Muscle layer of duodenum (tissue), 2 donors: ENCODE measurements at regions not wholly inside any gene's neighbourhood (a gene's known extent, or its start where the extent isn't known, plus 50 kb on each side); places are given as distances from the start of the nearest gene placed in this dataset.

Experiments
- H3K27ac ChIP-seq: one replicate; pipeline ENCODE4 v1.7.0; 2013; ENCODE audit warnings: mild to moderate bottlenecking, low read length
- H3K27me3 ChIP-seq: one replicate; pipeline ENCODE4 v1.7.0; 2013; ENCODE audit warnings: low read depth, mild to moderate bottlenecking, control low read depth, low read length
- H3K36me3 ChIP-seq, 2 donors: one replicate each; pipeline ENCODE4 v1.7.0; 2013; ENCODE audit warnings: low read length in 2 of 2, control low read depth in 1 of 2, mild to moderate bottlenecking in 1 of 2; ENCODE audit not compliant: insufficient read depth in 2 of 2, control insufficient read depth in 1 of 2
- H3K4me1 ChIP-seq, 2 donors: one replicate each; pipeline ENCODE4 v1.7.0; 2013; ENCODE audit warnings: low read length in 2 of 2, mild to moderate bottlenecking in 2 of 2, control low read depth in 1 of 2, moderate library complexity in 1 of 2; ENCODE audit not compliant: insufficient read depth in 2 of 2, control insufficient read depth in 1 of 2
- H3K4me3 ChIP-seq, 2 donors: one replicate each; pipeline ENCODE4 v1.7.0; 2013; ENCODE audit warnings: low read length in 2 of 2, low read depth in 1 of 2, mild to moderate bottlenecking in 1 of 2
- H3K9me3 ChIP-seq, 2 donors: one replicate each; pipeline ENCODE4 v1.7.0; 2013; ENCODE audit warnings: low read length in 2 of 2, control low read depth in 1 of 2, mild to moderate bottlenecking in 1 of 2; ENCODE audit not compliant: control insufficient read depth in 1 of 2
- donor health status: healthy.

DNA sequence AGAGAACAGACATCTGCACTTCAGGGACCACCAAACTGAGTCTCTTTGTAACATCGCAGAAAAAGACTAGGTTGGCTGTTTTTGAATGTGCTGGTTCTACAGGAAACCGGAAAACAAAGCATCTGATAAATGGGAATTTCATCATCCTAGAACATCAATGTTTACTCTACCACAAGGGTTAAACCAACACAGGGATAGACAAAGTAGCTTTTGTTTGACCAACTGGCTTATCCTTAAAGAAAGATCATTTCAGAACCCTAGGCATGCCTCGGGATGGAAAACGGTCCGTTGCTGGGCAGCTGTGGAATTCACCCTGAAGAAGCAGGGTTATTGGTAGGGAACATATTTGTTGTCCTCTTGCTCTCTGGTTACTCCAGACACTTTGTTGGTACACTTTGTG lies 2355.5 kb upstream of the AGA start:
- no peak overlapping the region for H3K4me3 ChIP-seq
- no peaks in the 10 kb centered on the region for H3K27me3 ChIP-seq
- no peaks in the 10 kb centered on the region for H3K9me3 ChIP-seq
- H3K27ac ChIP-seq: no peak overlapping the region
- no peaks in the 10 kb centered on the region for H3K4me1 ChIP-seq
- no peaks in the 10 kb centered on the region for H3K36me3 ChIP-seq

DNA sequence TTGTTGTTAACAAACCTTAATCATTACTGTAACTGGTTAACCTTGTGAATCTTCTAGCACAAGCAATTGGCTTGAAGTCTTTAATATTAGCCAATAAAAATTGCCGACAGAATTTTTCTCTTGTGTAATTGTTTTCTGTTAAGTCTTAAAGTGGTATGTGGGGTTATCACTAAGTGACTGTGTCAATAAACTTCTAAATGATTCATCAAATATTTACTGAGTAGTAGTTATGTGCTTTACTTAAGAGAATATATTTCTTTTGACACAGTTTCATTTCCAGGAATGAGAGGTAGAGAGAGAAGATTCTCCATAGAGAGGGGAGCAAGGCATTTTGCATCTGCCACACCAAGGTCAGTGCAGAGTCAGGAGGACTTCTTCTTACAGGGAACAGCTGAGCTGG lies 2361.6 kb upstream of the AGA start:
- Histone ChIP-seq H3K27ac (no peak overlapping the region), H3K9me3 (no peaks in the 10 kb centered on the region), H3K27me3 (no peaks in the 10 kb centered on the region), H3K4me1 (no peaks in the 10 kb centered on the region), H3K4me3 (no peak overlapping the region), H3K36me3 (no peaks in the 10 kb centered on the region)

DNA sequence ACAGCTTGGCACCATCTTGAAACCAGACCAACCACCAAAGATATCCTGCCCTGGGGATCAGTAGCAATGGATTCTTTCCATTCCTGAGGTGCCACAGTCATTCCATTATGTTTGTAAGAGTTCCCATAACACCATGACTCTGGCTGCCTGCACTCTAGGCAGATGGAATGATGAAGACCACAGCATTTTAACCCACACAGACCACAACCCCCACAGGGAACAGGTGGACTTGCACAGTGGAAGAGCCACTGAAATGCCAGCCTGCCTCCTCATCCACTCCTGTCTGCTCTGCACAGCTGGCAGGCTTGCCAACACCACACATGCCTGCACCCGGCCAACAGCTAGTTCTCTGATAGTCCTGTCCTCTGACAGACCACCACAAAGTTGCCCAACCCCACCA lies 2362.2 kb upstream of the AGA start:
- Histone ChIP-seq H3K4me3 (no peak overlapping the region), H3K27me3 (no peaks in the 10 kb centered on the region), H3K27ac (no peak overlapping the region), H3K9me3 (no peaks in the 10 kb centered on the region), H3K36me3 (no peaks in the 10 kb centered on the region), H3K4me1 (no peaks in the 10 kb centered on the region)

DNA sequence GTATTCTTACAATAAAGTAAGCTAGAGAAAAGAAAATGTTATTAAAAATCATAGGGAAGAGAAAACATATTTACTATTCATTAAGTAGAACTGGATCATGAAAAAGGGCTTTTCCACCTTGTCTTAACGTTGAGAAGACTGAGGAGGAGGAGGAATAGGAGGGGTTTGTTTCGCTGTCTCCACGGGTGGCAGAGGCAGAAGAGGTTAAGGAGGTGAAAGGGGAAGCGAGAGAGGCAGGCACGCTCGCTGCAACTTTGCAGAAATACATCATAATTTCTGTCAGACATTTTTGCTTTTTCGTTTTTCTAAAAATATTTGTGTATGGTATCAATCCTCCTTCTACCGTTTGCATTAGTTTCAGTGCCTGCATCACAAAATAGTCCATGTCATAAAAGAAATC lies 2375.1 kb upstream of the AGA start:
- Histone ChIP-seq H3K9me3 (no peaks in the 10 kb centered on the region), H3K36me3 (no peaks in the 10 kb centered on the region), H3K27me3 (no peaks in the 10 kb centered on the region), H3K4me3 (no peak overlapping the region), H3K27ac (no peak overlapping the region), H3K4me1 (no peaks in the 10 kb centered on the region)

DNA sequence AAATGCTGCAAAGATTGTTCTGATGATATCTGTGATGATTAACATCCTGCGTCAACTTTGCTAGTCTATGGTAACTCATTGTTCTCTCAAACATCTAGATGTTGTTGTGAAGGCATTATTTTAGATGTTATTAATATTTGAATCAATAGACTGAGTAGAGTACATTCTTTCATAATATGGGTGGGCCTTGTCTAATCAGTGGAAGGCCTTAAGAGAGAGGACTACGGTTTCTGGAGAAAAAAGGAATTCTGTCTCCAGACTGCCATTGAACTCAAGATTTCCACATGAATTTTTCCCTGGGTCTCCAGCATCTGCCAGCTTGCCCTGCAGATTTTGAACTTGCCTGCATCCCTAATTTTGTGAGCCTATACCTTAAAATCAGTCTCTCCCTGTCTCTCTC lies 2381.1 kb upstream of the AGA start:
- no peaks in the 10 kb centered on the region for H3K4me1 ChIP-seq
- H3K36me3 ChIP-seq: no peaks in the 10 kb centered on the region
- no peaks in the 10 kb centered on the region for H3K27me3 ChIP-seq
- H3K4me3 ChIP-seq: no peak overlapping the region
- no peak overlapping the region for H3K27ac ChIP-seq
- no peaks in the 10 kb centered on the region for H3K9me3 ChIP-seq

DNA sequence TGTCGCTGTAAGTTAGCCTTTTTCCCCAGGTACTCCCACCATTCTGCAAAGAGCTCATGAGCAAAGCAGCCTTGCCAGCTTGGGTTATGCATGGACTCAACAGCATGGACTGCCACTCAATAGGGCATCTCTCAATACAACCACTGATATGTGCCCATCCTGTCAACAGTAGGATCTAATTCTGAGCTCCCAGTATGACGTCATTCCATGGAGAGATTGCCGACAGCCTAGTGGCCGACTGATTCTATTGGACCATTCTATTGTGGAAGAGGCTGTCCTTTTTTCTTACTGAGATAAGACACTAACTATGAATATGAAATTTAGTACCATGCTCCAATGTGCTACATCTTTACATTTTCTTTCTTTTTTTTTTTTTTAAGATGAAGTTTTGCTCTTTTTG lies 2389.0 kb upstream of the AGA start:
- no peaks in the 10 kb centered on the region for H3K9me3 ChIP-seq
- no peaks in the 10 kb centered on the region for H3K36me3 ChIP-seq

DNA sequence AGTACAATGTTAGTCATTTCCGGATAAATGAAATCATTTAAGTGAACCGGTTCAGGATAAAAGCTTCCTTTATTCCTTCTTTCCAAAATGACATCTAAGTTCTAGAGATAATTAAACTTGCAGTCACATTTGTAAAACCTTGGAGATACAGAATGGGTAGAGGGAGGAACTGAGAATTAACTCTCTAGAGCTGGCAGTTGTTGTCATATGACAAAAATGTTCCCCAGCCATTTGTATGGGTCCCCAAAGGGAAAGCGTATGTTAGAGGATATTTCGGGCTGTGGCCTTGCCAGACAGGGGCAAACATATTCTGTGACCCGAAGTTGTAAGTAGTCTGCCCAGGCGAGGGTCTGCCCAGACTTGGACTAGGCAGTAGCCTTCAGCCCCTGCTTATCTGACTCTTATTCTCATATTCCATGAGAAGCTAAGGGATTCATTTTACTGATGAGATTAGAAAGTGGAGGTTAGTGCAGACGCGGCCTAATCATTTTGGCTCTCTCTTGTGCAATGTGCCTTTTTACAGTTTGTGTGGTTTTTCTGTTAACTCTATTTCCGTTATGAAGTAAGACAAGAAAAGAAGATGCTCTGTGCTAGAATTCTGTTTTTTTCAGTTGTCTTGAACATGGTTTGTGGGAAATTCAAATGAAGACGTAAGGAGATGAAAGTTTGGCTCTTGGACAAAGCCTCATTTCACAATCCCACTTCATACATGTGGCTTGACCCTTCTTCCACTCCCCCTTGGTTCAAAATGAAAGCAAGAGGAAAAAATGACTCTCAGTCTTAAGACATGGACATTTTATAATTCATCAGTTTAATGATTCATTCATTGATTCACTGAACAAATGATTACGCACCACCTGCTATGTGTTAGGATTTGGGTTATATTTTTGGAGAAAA lies 2394.2 kb upstream of the AGA start:
- H3K36me3 ChIP-seq: no peaks in the 10 kb centered on the region
- H3K27ac ChIP-seq: no peak overlapping the region
- H3K27me3 ChIP-seq: no peaks in the 10 kb centered on the region
- H3K4me1 ChIP-seq: no peaks in the 10 kb centered on the region
- H3K4me3 ChIP-seq: no peak overlapping the region
- no peaks in the 10 kb centered on the region for H3K9me3 ChIP-seq

More for the DNA sequence above, 2389.0 kb upstream of the AGA start:
- H3K27ac ChIP-seq: no peak overlapping the region
- H3K27me3 ChIP-seq: no peaks in the 10 kb centered on the region
- no peaks in the 10 kb centered on the region for H3K4me1 ChIP-seq
- no peak overlapping the region for H3K4me3 ChIP-seq

DNA sequence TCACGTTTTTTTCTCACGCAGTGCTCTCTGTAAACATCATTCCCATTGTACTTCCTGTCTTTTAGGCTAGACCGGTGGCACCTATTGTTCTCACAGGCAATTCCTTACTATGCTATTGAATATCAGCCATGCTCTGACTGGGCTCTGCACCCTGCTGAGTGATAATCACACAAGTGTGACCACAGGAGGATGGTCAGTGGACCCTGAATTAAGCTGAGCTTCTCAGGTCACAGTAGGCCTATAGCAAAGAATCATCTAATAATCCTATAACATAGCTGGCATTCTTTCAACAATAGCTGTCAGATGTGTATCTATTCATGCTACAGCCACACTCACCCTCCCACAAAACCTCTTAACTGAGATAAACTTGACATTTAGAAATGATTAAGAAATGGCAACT lies 2399.8 kb upstream of the TENM3 start:
- Histone ChIP-seq H3K27ac (no peak overlapping the region), H3K4me1 (no peaks in the 10 kb centered on the region), H3K9me3 (no peaks in the 10 kb centered on the region), H3K4me3 (no peak overlapping the region), H3K36me3 (no peaks in the 10 kb centered on the region), H3K27me3 (no peaks in the 10 kb centered on the region)

DNA sequence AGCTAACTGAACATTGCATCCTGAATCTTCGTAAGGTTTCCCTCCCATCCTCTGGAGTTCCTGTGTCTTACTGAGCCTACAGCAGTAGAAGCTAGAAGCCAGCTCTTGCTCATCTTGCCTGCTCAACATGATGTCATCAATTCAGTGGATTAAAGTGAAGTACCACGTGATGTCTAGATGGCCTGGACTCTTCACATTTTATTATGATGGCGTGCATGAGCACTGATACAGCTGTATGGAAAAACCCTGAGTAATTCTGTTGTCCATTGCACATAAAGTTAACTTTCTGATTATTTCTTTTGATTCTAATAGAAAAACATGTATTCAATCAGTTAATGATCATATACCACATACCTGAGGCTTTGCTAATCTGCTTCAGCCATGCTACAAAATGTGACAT lies 2387.7 kb upstream of the TENM3 start:
- Histone ChIP-seq H3K9me3 (no peaks in the 10 kb centered on the region), H3K4me3 (no peak overlapping the region), H3K36me3 (no peaks in the 10 kb centered on the region), H3K27me3 (no peaks in the 10 kb centered on the region), H3K27ac (no peak overlapping the region), H3K4me1 (no peaks in the 10 kb centered on the region)

DNA sequence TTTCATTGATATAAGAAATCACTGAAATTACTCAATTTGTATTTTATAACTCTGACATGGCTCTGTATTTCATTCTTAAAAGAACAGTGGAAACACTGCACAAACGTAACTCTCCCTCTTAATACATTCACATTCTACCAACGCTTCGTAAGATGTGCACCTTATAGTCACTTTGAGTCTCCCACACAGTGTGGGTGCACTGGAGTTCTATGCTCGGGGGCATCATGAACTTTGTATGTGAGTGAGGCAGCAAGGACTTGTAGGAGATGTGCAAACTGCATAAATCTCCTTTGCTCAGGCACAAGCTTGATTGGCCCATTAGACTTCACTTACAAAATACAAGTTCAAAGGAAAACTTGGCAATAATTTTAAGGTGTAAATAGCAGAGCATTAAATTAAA lies 2385.0 kb upstream of the TENM3 start:
- Histone ChIP-seq H3K27ac (no peak overlapping the region), H3K27me3 (no peaks in the 10 kb centered on the region), H3K9me3 (no peaks in the 10 kb centered on the region), H3K36me3 (no peaks in the 10 kb centered on the region), H3K4me1 (no peaks in the 10 kb centered on the region), H3K4me3 (no peak overlapping the region)

DNA sequence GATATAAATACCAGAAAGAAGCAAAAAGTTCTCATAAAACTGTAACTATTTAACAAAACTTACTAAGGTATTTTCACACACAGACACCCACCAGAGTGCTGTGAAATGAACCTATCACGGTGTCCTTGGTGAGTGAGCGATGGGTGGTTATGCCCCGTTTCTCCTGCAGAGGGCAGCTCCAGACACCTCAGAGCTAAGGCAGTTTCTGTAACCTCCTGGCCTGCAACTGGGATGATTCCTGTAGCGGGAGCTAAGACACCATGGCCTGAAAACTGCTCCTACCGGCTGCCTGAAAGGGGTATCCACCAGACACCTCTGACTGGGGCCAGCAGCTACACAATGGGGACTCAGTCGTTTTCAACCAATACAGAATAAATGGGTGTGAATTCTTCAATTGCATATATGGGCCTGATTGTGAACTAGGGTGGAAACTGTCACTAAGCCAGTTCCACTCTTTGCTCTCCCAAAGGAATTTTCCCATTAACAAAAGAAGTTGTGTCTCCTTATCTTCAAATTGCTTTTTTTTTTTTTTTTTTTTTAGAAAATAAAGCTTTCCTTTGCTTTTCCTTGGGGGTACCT lies 2375.8 kb upstream of the TENM3 start:
- Histone ChIP-seq H3K36me3 (no peaks in the 10 kb centered on the region), H3K9me3 (no peaks in the 10 kb centered on the region), H3K27me3 (no peaks in the 10 kb centered on the region), H3K4me1 (no peaks in the 10 kb centered on the region), H3K27ac (no peak overlapping the region), H3K4me3 (no peak overlapping the region)

DNA sequence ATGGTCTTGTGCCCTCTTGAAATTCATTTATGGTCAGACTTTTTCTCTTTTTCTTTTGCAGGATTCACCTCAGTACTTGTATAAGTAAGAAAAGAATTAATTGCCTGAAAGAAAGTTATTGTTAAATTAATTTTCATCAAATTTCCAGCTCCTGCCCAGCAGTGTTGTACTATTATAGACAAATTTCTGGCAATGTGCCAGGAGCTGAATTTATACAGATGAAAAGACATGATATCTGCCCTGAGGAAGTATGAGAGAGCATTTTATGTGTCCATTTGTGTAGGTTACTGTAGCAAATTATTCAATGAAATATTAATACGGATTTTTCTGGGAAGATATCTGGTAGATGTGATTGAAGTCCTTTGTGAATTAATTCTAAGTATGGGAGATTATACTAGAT lies 2371.5 kb upstream of the TENM3 start:
- no peak overlapping the region for H3K27ac ChIP-seq
- H3K4me3 ChIP-seq: no peak overlapping the region
- H3K4me1 ChIP-seq: no peaks in the 10 kb centered on the region
- H3K27me3 ChIP-seq: no peaks in the 10 kb centered on the region
- H3K9me3 ChIP-seq: no peaks in the 10 kb centered on the region
- no peaks in the 10 kb centered on the region for H3K36me3 ChIP-seq
